Natural killer cell (primary cell): ENCODE measurements at regions not wholly inside any gene's neighbourhood (a gene's known extent, or its start where the extent isn't known, plus 50 kb on each side); places are given as distances from the start of the nearest gene placed in this dataset.

Experiments
- ATAC-seq, 3 donors: fragments of 150-1000 bp in 2 of 3; fragments of 200-7000 bp in 1 of 3; cut with Tn5 transposase; 1 replicate in 1 of 3; 2 replicates in 2 of 3; pipeline ENCODE4 v1.10.0; 2021; ENCODE audit warnings: mild to moderate bottlenecking in 2 of 3, moderate library complexity in 2 of 3
- DNase-seq, 2 donors: peaks; one replicate each; pipeline versions ENCODE4 v3.0.0 to v3.0.0-alpha.2; 2013 to 2021; ENCODE audit warnings: mixed read lengths in 1 of 2
- H3K27ac ChIP-seq: one replicate; pipeline ENCODE4 v1.5.1; 2013; ENCODE audit warnings: mild to moderate bottlenecking, low read length
- H3K27me3 ChIP-seq: one replicate; pipeline ENCODE4 v1.6.1; 2013; ENCODE audit warnings: low read length; ENCODE audit not compliant: control insufficient read depth, insufficient read depth
- H3K36me3 ChIP-seq: one replicate; pipeline ENCODE4 v1.6.1; 2013; ENCODE audit warnings: low read length; ENCODE audit not compliant: control insufficient read depth, insufficient read depth
- H3K4me1 ChIP-seq: one replicate; pipeline ENCODE4 v1.6.1; 2013; ENCODE audit warnings: low read length; ENCODE audit not compliant: control insufficient read depth, insufficient read depth
- H3K4me3 ChIP-seq: one replicate; pipeline ENCODE4 v1.5.1; 2013; ENCODE audit warnings: low read length
- H3K9me3 ChIP-seq: one replicate; pipeline ENCODE4 v1.6.1; 2013; ENCODE audit warnings: low read length; ENCODE audit not compliant: control insufficient read depth, insufficient read depth
- H3K27ac Mint-ChIP-seq, 2 donors: one replicate each; pipeline ENCODE4 v1.8.0; 2022; ENCODE audit warnings: mild to moderate bottlenecking in 2 of 2, mixed read lengths in 2 of 2, moderate library complexity in 1 of 2
- H3K27me3 Mint-ChIP-seq, 2 donors: one replicate each; pipeline ENCODE4 v1.8.0; 2022; ENCODE audit warnings: low read depth in 2 of 2, mixed read lengths in 2 of 2
- H3K36me3 Mint-ChIP-seq: one replicate; pipeline ENCODE4 v1.8.0; 2022; ENCODE audit warnings: mixed read lengths
- H3K4me1 Mint-ChIP-seq, 2 donors: one replicate each; pipeline ENCODE4 v1.8.0; 2022; ENCODE audit warnings: mixed read lengths in 2 of 2
- H3K4me3 Mint-ChIP-seq: one replicate; pipeline ENCODE4 v1.8.0; 2022; ENCODE audit warnings: mild to moderate bottlenecking, moderate library complexity, mixed read lengths
- H3K9me3 Mint-ChIP-seq, 2 donors: one replicate each; pipeline ENCODE4 v1.8.0; 2022; ENCODE audit warnings: mixed read lengths in 2 of 2
- CTCF ChIP-seq: fragments of 200-600 bp; IDR thresholded peaks from one replicate; pipeline ENCODE4 v1.8.0; 2022; ENCODE audit warnings: antibody characterized with exemption
- WGBS: methylation state at CpG from one replicate; pipeline ENCODE4 v1.1.7; 2013; ENCODE audit warnings: missing lambda C conversion rate; ENCODE audit not compliant: insufficient coverage; 5-methylcytosine and 5-hydroxymethylcytosine counted together
- intact Hi-C: fragments of 100-400 bp; cut with micrococcal nuclease; formaldehyde crosslinking; loops from one replicate; pipeline ENCODE4 v1.14.2; 2022

- H3K4me3 Mint-ChIP-seq = no peak overlapping the region
- no peaks in the 10 kb centered on the region for H3K36me3 ChIP-seq
- 9% methylated on average over 2 of the region's 3 CpGs for WGBS
- peaks cover 0 to 1% of the 10 kb centered on the region in 2 donors for H3K4me1 Mint-ChIP-seq
- TF ChIP-seq CTCF = no peak
- H3K27ac Mint-ChIP-seq = no peak overlapping the region
- DNase-seq (no peak), ATAC-seq (no peak)
- H3K36me3 Mint-ChIP-seq = peaks cover 9% of the 10 kb centered on the region
- peaks cover 10% of the 10 kb centered on the region for H3K27me3 ChIP-seq
- H3K4me3 ChIP-seq = no peak overlapping the region
- H3K27ac ChIP-seq = no peak overlapping the region
- intact Hi-C loops = no loop called here
- H3K4me1 ChIP-seq = no peaks in the 10 kb centered on the region
- H3K9me3 Mint-ChIP-seq = no peaks in the 10 kb centered on the region
- H3K9me3 ChIP-seq = peaks cover 8% of the 10 kb centered on the region
- peaks cover 40 to 68% of the 10 kb centered on the region in 2 donors for H3K27me3 Mint-ChIP-seq
Measured at GRCh38 chr21:33157303-33157702, 72.4 kb upstream of the IFNAR2 start.

- peaks cover 10% of the 10 kb centered on the region for H3K27me3 ChIP-seq
Measured at GRCh38 chr21:33158654-33159053, 71.1 kb upstream of the IFNAR2 start.

GRCh38 chr21:33162436-33162951, 67.2 kb upstream of the IFNAR2 start:
- H3K36me3 Mint-ChIP-seq = peaks cover 9% of the 10 kb centered on the region
- Histone ChIP-seq H3K27ac (no peak overlapping the region), H3K36me3 (no peaks in the 10 kb centered on the region), H3K9me3 (peaks cover 8% of the 10 kb centered on the region), H3K4me3 (no peak overlapping the region), H3K4me1 (no peaks in the 10 kb centered on the region), H3K27me3 (peaks cover 8% of the 10 kb centered on the region)
- ATAC-seq (no peak), DNase-seq (no peak)
- H3K4me1 Mint-ChIP-seq = no peaks in the 10 kb centered on the region
- no peaks in the 10 kb centered on the region for H3K9me3 Mint-ChIP-seq
- WGBS = 76% methylated on average over 15 of the region's 15 CpGs
- H3K27me3 Mint-ChIP-seq = peaks cover 26 to 55% of the 10 kb centered on the region in 2 donors
- no peak for TF ChIP-seq CTCF
- H3K4me3 Mint-ChIP-seq = no peak overlapping the region
- H3K27ac Mint-ChIP-seq = no peak overlapping the region
- intact Hi-C loops = no loop called here

More at GRCh38 chr21:33158654-33159053, 71.1 kb upstream of the IFNAR2 start:
- no peaks in the 10 kb centered on the region for H3K36me3 ChIP-seq
- Mint-ChIP-seq H3K4me1 (no peaks in the 10 kb centered on the region), H3K27me3 (peaks cover 33 to 58% of the 10 kb centered on the region in 2 donors), H3K36me3 (peaks cover 9% of the 10 kb centered on the region), H3K9me3 (no peaks in the 10 kb centered on the region), H3K4me3 (no peak overlapping the region), H3K27ac (no peak overlapping the region)
- H3K27ac ChIP-seq = no peak overlapping the region
- intact Hi-C loops = no loop called here
- H3K9me3 ChIP-seq = peaks cover 8% of the 10 kb centered on the region
- H3K4me3 ChIP-seq = no peak overlapping the region
- H3K4me1 ChIP-seq = no peaks in the 10 kb centered on the region
- no peak for DNase-seq
- 86% methylated on average over 1 of the region's 1 CpG for WGBS
- no peak for TF ChIP-seq CTCF
- no peak for ATAC-seq

- H3K4me3 ChIP-seq = no peak overlapping the region
- H3K36me3 ChIP-seq = no peaks in the 10 kb centered on the region
- intact Hi-C loops = no loop called here
- peaks cover 3% of the 10 kb centered on the region for H3K27me3 ChIP-seq
- 96% methylated on average over 6 of the region's 6 CpGs for WGBS
- Mint-ChIP-seq H3K27me3 (peaks cover 23 to 30% of the 10 kb centered on the region in 2 donors), H3K27ac (no peak overlapping the region), H3K9me3 (no peaks in the 10 kb centered on the region), H3K4me1 (no peaks in the 10 kb centered on the region), H3K36me3 (no peaks in the 10 kb centered on the region), H3K4me3 (no peak overlapping the region)
- H3K4me1 ChIP-seq = no peaks in the 10 kb centered on the region
- H3K9me3 ChIP-seq = no peaks in the 10 kb centered on the region
- DNase-seq (no peak), ATAC-seq (no peak)
- H3K27ac ChIP-seq = no peak overlapping the region
- TF ChIP-seq CTCF = no peak
Measured at GRCh38 chr21:33168886-33169285, 60.9 kb upstream of the IFNAR2 start.
